DOHH2 (cell line): ENCODE measurements at regions not wholly inside any gene's neighbourhood (a gene's known extent, or its start where the extent isn't known, plus 50 kb on each side); places are given as distances from the start of the nearest gene placed in this dataset.
A peak's percentile ranks its signal among the peaks of the same experiment; 100 is the strongest.

Source experiments
- H3F3A ChIP-seq: fragments of 200-600 bp; sonication (generic), shearing (Covaris generic); 2 replicates; pipeline ENCODE4 v1.6.0; 2016; ENCODE audit warnings: antibody characterized with exemption, mild to moderate bottlenecking; ENCODE audit not compliant: control insufficient read depth, insufficient read depth
- H3K27ac ChIP-seq: fragments of 200-600 bp; sonication (generic); 2 replicates; pipeline ENCODE4 v1.5.1; 2014; ENCODE audit warnings: low read depth, mild to moderate bottlenecking, low read length, moderate library complexity
- H3K27me3 ChIP-seq: fragments of 200-600 bp; sonication (generic); 2 replicates; pipeline ENCODE4 v1.6.1; 2014; ENCODE audit warnings: mild to moderate bottlenecking, low read length, mixed read lengths; ENCODE audit not compliant: control insufficient read depth
- H3K36me3 ChIP-seq: fragments of 200-600 bp; sonication (generic); 2 replicates; pipeline ENCODE4 v1.6.1; 2014; ENCODE audit warnings: mild to moderate bottlenecking, low read length, moderate library complexity, mixed read lengths; ENCODE audit not compliant: control insufficient read depth
- H3K4me1 ChIP-seq: fragments of 200-600 bp; sonication (generic); 2 replicates; pipeline ENCODE4 v1.6.1; 2014; ENCODE audit warnings: mild to moderate bottlenecking, low read length, mixed read lengths; ENCODE audit not compliant: control insufficient read depth
- H3K4me2 ChIP-seq: fragments of 200-600 bp; sonication (generic); 2 replicates; pipeline ENCODE4 v1.6.0; 2014; ENCODE audit warnings: mild to moderate bottlenecking, low read length, moderate library complexity
- H3K4me3 ChIP-seq: fragments of 200-600 bp; sonication (generic); 2 replicates; pipeline ENCODE4 v1.5.1; 2014; ENCODE audit warnings: mild to moderate bottlenecking, low read length, mixed read lengths
- H3K79me2 ChIP-seq: fragments of 200-600 bp; sonication (generic); 2 replicates; pipeline ENCODE4 v1.6.1; 2014; ENCODE audit warnings: mild to moderate bottlenecking, low read length, mixed read lengths; ENCODE audit not compliant: control insufficient read depth
- H3K9me2 ChIP-seq: fragments of 200-600 bp; sonication (generic); replicated peaks from 2 replicates; pipeline ENCODE4 v1.6.1; 2014; ENCODE audit warnings: mild to moderate bottlenecking, low read length, mixed read lengths; ENCODE audit not compliant: control insufficient read depth
- H3K9me3 ChIP-seq: fragments of 200-600 bp; sonication (generic); 2 replicates; pipeline ENCODE4 v1.6.1; 2014; ENCODE audit warnings: antibody characterized with exemption, low read length, mixed read lengths; ENCODE audit not compliant: control insufficient read depth, insufficient read depth
- H4K20me1 ChIP-seq: fragments of 200-600 bp; sonication (generic); 2 replicates; pipeline ENCODE4 v1.6.0; 2014; ENCODE audit warnings: low read depth, mild to moderate bottlenecking, antibody characterized with exemption, low read length, moderate library complexity; ENCODE audit not compliant: control insufficient read depth, insufficient read depth
- CTCF ChIP-seq: fragments of 200-600 bp; sonication (generic); IDR thresholded peaks from one replicate; pipeline ENCODE4 v1.5.1; 2014; ENCODE audit warnings: antibody characterized with exemption, mild to moderate bottlenecking, low read depth, low read length; ENCODE audit not compliant: poor library complexity, severe bottlenecking
- EZH2phosphoT487 ChIP-seq: fragments of 200-600 bp; sonication (generic); IDR thresholded peaks from 2 replicates; pipeline ENCODE4 v1.6.1; 2017; ENCODE audit warnings: borderline replicate concordance, mild to moderate bottlenecking, antibody characterized with exemption, low read length, moderate library complexity, mixed read lengths

GRCh38 chr5:124410539-124411488 is 335.6 kb downstream of the ZNF608 start:
- Histone ChIP-seq H3K36me3 (no peaks in the 10 kb centered on the region), H3K27ac (peak overlapping the region; percentile 50), H3K9me2 (no peaks in the 10 kb centered on the region), H3K9me3 (peaks cover 4% of the 10 kb centered on the region; the same call in 1 of the 2 replicates), H3K79me2 (no peaks in the 10 kb centered on the region), H4K20me1 (no peaks in the 10 kb centered on the region), H3K4me3 (peak overlapping the region; percentile 42), H3K4me1 (peaks cover 24% of the 10 kb centered on the region), H3K4me2 (peak overlapping the region; percentile 63), H3K27me3 (no peaks in the 10 kb centered on the region), H3F3A (0 out of 2 replicates have a peak, but pooled peaks cover 2% of the 10 kb centered on the region)
- TF ChIP-seq CTCF, result peak; percentile 14
- no peak for TF ChIP-seq EZH2phosphoT487

- no peaks in the 10 kb centered on the region for H3K79me2 ChIP-seq
- TF ChIP-seq CTCF, result no peak
- TF ChIP-seq EZH2phosphoT487, result no peak
- H3K36me3 ChIP-seq, result no peaks in the 10 kb centered on the region
- H3K9me2 ChIP-seq, result no peaks in the 10 kb centered on the region
- H3F3A ChIP-seq, result 0 out of 2 replicates have a peak, but pooled peaks cover 2% of the 10 kb centered on the region
- H3K4me3 ChIP-seq, result no peak overlapping the region
- peaks cover 40% of the 10 kb centered on the region for H3K4me1 ChIP-seq
- H3K27me3 ChIP-seq, result no peaks in the 10 kb centered on the region
- no peak overlapping the region for H3K27ac ChIP-seq
- no peak overlapping the region for H3K4me2 ChIP-seq
- H4K20me1 ChIP-seq, result no peaks in the 10 kb centered on the region
- peaks cover 4% of the 10 kb centered on the region; the same call in 1 of the 2 replicates for H3K9me3 ChIP-seq
Measured at GRCh38 chr5:124408738-124409453, 337.5 kb downstream of the ZNF608 start.

- TF ChIP-seq CTCF (no peak), EZH2phosphoT487 (no peak)
- no peaks in the 10 kb centered on the region for H3K36me3 ChIP-seq
- peaks cover 29% of the 10 kb centered on the region for H3K4me1 ChIP-seq
- H3K27ac ChIP-seq, result no peak overlapping the region
- H4K20me1 ChIP-seq, result no peaks in the 10 kb centered on the region
- 0 out of 2 replicates have a peak overlapping the region, but pooled peaks have one; percentile 0 for H3K4me2 ChIP-seq
- H3K27me3 ChIP-seq, result no peaks in the 10 kb centered on the region
- H3K79me2 ChIP-seq, result no peaks in the 10 kb centered on the region
- H3K9me3 ChIP-seq, result no peaks in the 10 kb centered on the region
- no peaks in the 10 kb centered on the region for H3K9me2 ChIP-seq
- H3K4me3 ChIP-seq, result no peak overlapping the region
- no peaks in the 10 kb centered on the region for H3F3A ChIP-seq
Measured at GRCh38 chr5:124404796-124405195, 341.6 kb downstream of the ZNF608 start.
